A673 (cell line): ENCODE measurements at regions not wholly inside any gene's neighbourhood (a gene's known extent, or its start where the extent isn't known, plus 50 kb on each side); places are given as distances from the start of the nearest gene placed in this dataset.
A peak's percentile ranks its signal among the peaks of the same experiment; 100 is the strongest.

ENCODE experiments used
- BruUV-seq: library from RNA; stranded (reverse); fragments of 400-500 nt; replicated peaks from 2 replicates; lab custom pipeline; 2021; lab: Mats Ljungman, UMichigan
- CTCF ChIA-PET: fragments of 300-600 bp; sonication (Branson Sonifier 250); formaldehyde crosslinking; loops from one replicate; lab custom pipeline; 2022; ENCODE audit warnings: antibody characterized with exemption; lab: Charles Lee
- POLR2A ChIA-PET: fragments of 300-600 bp; sonication (Branson Sonifier 250); formaldehyde crosslinking; loops from one replicate; lab custom pipeline; 2022; ENCODE audit warnings: antibody characterized with exemption; ENCODE audit not compliant: low non-redundant PET; lab: Charles Lee
- DNase-seq: peaks from one replicate; pipeline ENCODE4 v3.0.0-alpha.2; 2015; ENCODE audit warnings: low spot score
- H3K27ac ChIP-seq: fragments of 200-600 bp; sonication (generic); 2 replicates; pipeline ENCODE4 v1.5.1; 2016; ENCODE audit warnings: mixed run types, low read depth, mild to moderate bottlenecking, mixed read lengths, antibody characterized with exemption, low read length; ENCODE audit not compliant: poor library complexity, severe bottlenecking
- H3K27me3 ChIP-seq: fragments of 200-600 bp; sonication (generic); replicated peaks from 2 replicates; pipeline ENCODE4 v1.6.1; 2017; ENCODE audit warnings: mixed run types, low read depth, mild to moderate bottlenecking, mixed read lengths, antibody characterized with exemption, low read length; ENCODE audit not compliant: insufficient read depth, poor library complexity
- H3K36me3 ChIP-seq: fragments of 200-600 bp; sonication (generic); 2 replicates; pipeline ENCODE4 v1.6.1; 2016; ENCODE audit warnings: mixed run types, mild to moderate bottlenecking, mixed read lengths, antibody characterized with exemption, low read length; ENCODE audit not compliant: insufficient read depth, poor library complexity, severe bottlenecking
- H3K4me1 ChIP-seq: fragments of 200-600 bp; sonication (generic); 2 replicates; pipeline ENCODE4 v1.6.1; 2017; ENCODE audit warnings: mixed run types, mild to moderate bottlenecking, mixed read lengths, antibody characterized with exemption, low read length; ENCODE audit not compliant: insufficient read depth, poor library complexity, severe bottlenecking
- H3K4me3 ChIP-seq: fragments of 200-600 bp; sonication (generic); 2 replicates; pipeline ENCODE4 v1.5.1; 2016; ENCODE audit warnings: low read depth, mixed run types, mild to moderate bottlenecking, mixed read lengths, low read length; ENCODE audit not compliant: poor library complexity, severe bottlenecking
- H3K9me3 ChIP-seq: fragments of 200-600 bp; sonication (generic); 2 replicates; pipeline ENCODE4 v1.6.1; 2016; ENCODE audit warnings: mixed run types, low read depth, mild to moderate bottlenecking, mixed read lengths, antibody characterized with exemption, low read length; ENCODE audit not compliant: poor library complexity, severe bottlenecking
- EZH2 ChIP-seq: fragments of 200-600 bp; sonication (generic); IDR thresholded peaks from 2 replicates; pipeline ENCODE4 v1.6.1; 2017; ENCODE audit warnings: borderline replicate concordance, low read depth, mild to moderate bottlenecking, mixed read lengths, antibody characterized with exemption, low read length; ENCODE audit not compliant: poor library complexity, severe bottlenecking
- intact Hi-C: fragments of 100-400 bp; cut with micrococcal nuclease; formaldehyde crosslinking; loops from one replicate; pipeline ENCODE4 v1.10.0; 2022; ENCODE audit not compliant: unreplicated experiment
- TF ChIP-seq, protein P1 (sequence below): fragments of 300-800, 200-600 bp; sonication (generic); conservative IDR thresholded peaks from 2 replicates; pipeline ENCODE4 v1.5.1; 2017; ENCODE audit warnings: low read depth, mild to moderate bottlenecking, antibody characterized with exemption, low read length, moderate library complexity, mixed read lengths

- no peak overlapping the region for H3K4me3 ChIP-seq
- H3K27ac ChIP-seq: no peak overlapping the region
- H3K36me3 ChIP-seq: no peaks in the 10 kb centered on the region
- H3K9me3 ChIP-seq: no peaks in the 10 kb centered on the region
- no peaks in the 10 kb centered on the region for H3K4me1 ChIP-seq
- intact Hi-C loops: no loop called here
- no peak for TF ChIP-seq EZH2
- TF ChIP-seq, protein P1, sequence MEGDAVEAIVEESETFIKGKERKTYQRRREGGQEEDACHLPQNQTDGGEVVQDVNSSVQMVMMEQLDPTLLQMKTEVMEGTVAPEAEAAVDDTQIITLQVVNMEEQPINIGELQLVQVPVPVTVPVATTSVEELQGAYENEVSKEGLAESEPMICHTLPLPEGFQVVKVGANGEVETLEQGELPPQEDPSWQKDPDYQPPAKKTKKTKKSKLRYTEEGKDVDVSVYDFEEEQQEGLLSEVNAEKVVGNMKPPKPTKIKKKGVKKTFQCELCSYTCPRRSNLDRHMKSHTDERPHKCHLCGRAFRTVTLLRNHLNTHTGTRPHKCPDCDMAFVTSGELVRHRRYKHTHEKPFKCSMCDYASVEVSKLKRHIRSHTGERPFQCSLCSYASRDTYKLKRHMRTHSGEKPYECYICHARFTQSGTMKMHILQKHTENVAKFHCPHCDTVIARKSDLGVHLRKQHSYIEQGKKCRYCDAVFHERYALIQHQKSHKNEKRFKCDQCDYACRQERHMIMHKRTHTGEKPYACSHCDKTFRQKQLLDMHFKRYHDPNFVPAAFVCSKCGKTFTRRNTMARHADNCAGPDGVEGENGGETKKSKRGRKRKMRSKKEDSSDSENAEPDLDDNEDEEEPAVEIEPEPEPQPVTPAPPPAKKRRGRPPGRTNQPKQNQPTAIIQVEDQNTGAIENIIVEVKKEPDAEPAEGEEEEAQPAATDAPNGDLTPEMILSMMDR: no peak
- no TSS peak for BruUV-seq
- H3K27me3 ChIP-seq: no peaks in the 10 kb centered on the region
- ChIA-PET POLR2A (no interaction called here), CTCF (no interaction called here)
- peak; percentile 11 for DNase-seq
Observed at GRCh38 chr18:55166260-55166598, 207.0 kb upstream of the CCDC68 start.

- Histone ChIP-seq H3K9me3 (no peaks in the 10 kb centered on the region), H3K4me3 (no peak overlapping the region), H3K27me3 (no peaks in the 10 kb centered on the region), H3K4me1 (no peaks in the 10 kb centered on the region), H3K27ac (no peak overlapping the region), H3K36me3 (no peaks in the 10 kb centered on the region)
- ChIA-PET CTCF (no interaction called here), POLR2A (no interaction called here)
- intact Hi-C loops: no loop called here
- TF ChIP-seq EZH2: no peak
- TF ChIP-seq, protein P1: no peak
- no peak for DNase-seq
- no TSS peak for BruUV-seq
Observed at GRCh38 chr18:55163550-55163949, 204.3 kb upstream of the CCDC68 start.

DNA sequence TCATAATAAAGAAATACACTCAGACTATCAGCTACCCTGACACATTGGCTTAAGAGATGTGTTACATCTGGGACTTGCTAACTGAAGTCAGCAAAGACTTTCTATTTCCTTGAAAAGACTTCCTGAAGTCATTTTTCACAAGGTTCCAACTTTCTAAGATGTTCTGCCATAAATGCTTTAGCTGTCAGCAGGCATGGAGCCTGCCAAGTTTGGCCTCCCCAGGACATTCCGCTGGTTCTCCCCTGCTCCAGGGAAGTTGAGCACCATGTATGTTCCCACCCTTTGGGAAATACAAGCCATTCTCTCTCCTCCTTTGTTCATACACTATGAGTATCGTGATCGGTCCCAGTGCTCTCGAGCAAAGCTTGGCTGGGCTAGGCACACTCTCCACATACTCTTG, 202.7 kb upstream of the CCDC68 start:
- ChIA-PET POLR2A (no interaction called here), CTCF (no interaction called here)
- Histone ChIP-seq H3K27me3 (no peaks in the 10 kb centered on the region), H3K27ac (no peak overlapping the region), H3K4me1 (no peaks in the 10 kb centered on the region), H3K36me3 (no peaks in the 10 kb centered on the region), H3K4me3 (no peak overlapping the region), H3K9me3 (no peaks in the 10 kb centered on the region)
- no peak for TF ChIP-seq EZH2
- TF ChIP-seq, protein P1: no peak
- no TSS peak for BruUV-seq
- DNase-seq: no peak
- intact Hi-C loops: no loop called here
